Activated CD4-positive, alpha-beta T cell treated with anti-CD3 and anti-CD28 coated beads, Interleukin-2, amount 10 ng/mL, durations not matched to agents 7 days and 5 days (primary cell): ENCODE measurements at regions not wholly inside any gene's neighbourhood (a gene's known extent, or its start where the extent isn't known, plus 50 kb on each side); places are given as distances from the start of the nearest gene placed in this dataset.
"Not testable (repeated sequence)": the region's sequence is repeated elsewhere in the genome, so short reads cannot be mapped to it uniquely, and the experiment has no call there.

ENCODE experiments used
- CTCF ChIA-PET: fragments of 350-600 bp; sonication (Branson Sonifier 250); formaldehyde crosslinking; loops from one replicate; lab custom pipeline; 2021; ENCODE audit warnings: antibody characterized with exemption; lab: Charles Lee
- POLR2A ChIA-PET: fragments of 350-600 bp; sonication (Branson Sonifier 250); formaldehyde crosslinking; loops from one replicate; lab custom pipeline; 2021; ENCODE audit warnings: antibody characterized with exemption; lab: Charles Lee
- DNase-seq: peaks from one replicate; pipeline ENCODE4 v3.0.0-alpha.2; 2020
- H3K27ac Mint-ChIP-seq: one replicate; pipeline ENCODE4 v1.8.0; 2021; ENCODE audit warnings: mild to moderate bottlenecking, moderate library complexity, mixed read lengths
- H3K27me3 Mint-ChIP-seq: one replicate; pipeline ENCODE4 v1.8.0; 2021; ENCODE audit warnings: mixed read lengths
- H3K36me3 Mint-ChIP-seq: one replicate; pipeline ENCODE4 v1.8.0; 2021; ENCODE audit warnings: low read depth, mixed read lengths
- H3K4me1 Mint-ChIP-seq: one replicate; pipeline ENCODE4 v1.8.0; 2021; ENCODE audit warnings: mixed read lengths
- H3K4me3 Mint-ChIP-seq: one replicate; pipeline ENCODE4 v1.8.0; 2021; ENCODE audit warnings: mild to moderate bottlenecking, moderate library complexity, mixed read lengths
- H3K9me3 Mint-ChIP-seq: one replicate; pipeline ENCODE4 v1.8.0; 2021; ENCODE audit warnings: mixed read lengths

- H3K27ac Mint-ChIP-seq = no peak overlapping the region
- H3K4me1 Mint-ChIP-seq = no peaks in the 10 kb centered on the region
- no peaks in the 10 kb centered on the region for H3K9me3 Mint-ChIP-seq
- H3K4me3 Mint-ChIP-seq = no peak overlapping the region
- POLR2A ChIA-PET = no interaction called here
- H3K27me3 Mint-ChIP-seq = peaks cover 13% of the 10 kb centered on the region
- H3K36me3 Mint-ChIP-seq = no peaks in the 10 kb centered on the region
- no peak for DNase-seq
- CTCF ChIA-PET = no interaction called here
These were observed 78.9 kb upstream of the ADRB2 start for GRCh38 chr5:148747536-148747906.

DNA sequence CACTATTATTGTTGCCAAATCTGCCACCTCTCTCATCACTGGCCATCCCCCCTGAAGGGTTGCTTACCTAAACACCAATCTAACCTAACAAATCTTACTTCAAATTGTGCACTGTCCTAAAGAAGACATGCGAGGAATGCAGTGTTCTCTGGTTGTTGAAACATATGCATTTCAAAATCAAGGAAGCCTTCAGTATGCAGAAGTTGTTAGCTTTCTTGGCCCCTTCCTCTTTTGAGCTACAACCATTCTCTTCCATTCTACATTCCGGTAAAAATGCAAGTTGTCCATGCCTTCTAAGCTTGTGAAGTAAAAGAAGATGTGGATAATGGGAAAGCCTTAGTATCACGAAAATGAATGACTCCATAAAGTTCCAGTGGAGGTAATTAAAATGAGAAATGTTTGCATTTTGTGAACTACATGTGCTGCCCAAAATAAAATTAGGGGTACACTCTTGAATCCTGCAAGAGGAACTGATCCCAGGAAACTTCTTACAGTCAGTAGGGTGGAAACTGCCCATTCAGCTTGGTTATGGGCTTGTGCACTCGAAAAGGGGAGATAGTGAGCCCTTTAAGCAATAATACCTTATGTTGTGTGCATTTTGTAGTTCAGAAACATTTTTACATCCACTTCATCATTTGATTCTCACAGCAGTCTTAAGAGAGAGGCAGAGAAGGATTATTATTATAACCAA is 77.6 kb upstream of the ADRB2 start:
- POLR2A ChIA-PET = no interaction called here
- no peak overlapping the region for H3K27ac Mint-ChIP-seq
- no peaks in the 10 kb centered on the region for H3K36me3 Mint-ChIP-seq
- H3K27me3 Mint-ChIP-seq = peaks cover 16% of the 10 kb centered on the region
- no peak overlapping the region for H3K4me3 Mint-ChIP-seq
- no peaks in the 10 kb centered on the region for H3K4me1 Mint-ChIP-seq
- CTCF ChIA-PET = interaction anchor here (1.1 kb wide), 1 partner anchor 8 kb away, joined by 3 read pairs; no protein-coding TSS in a partner anchor
- no peak for DNase-seq
- peaks cover 4% of the 10 kb centered on the region for H3K9me3 Mint-ChIP-seq

- DNase-seq = no peak
- no peaks in the 10 kb centered on the region for H3K36me3 Mint-ChIP-seq
- no peak overlapping the region for H3K4me3 Mint-ChIP-seq
- peaks cover 4% of the 10 kb centered on the region for H3K9me3 Mint-ChIP-seq
- peaks cover 13% of the 10 kb centered on the region for H3K27me3 Mint-ChIP-seq
- H3K4me1 Mint-ChIP-seq = no peaks in the 10 kb centered on the region
- ChIA-PET CTCF (interaction anchor here (0.9 kb wide), 1 partner anchor 296 kb away, joined by 3 read pairs; no protein-coding TSS in a partner anchor), POLR2A (no interaction called here)
- H3K27ac Mint-ChIP-seq = no peak overlapping the region
These were observed 75.8 kb upstream of the ADRB2 start for GRCh38 chr5:148750614-148751013.

DNA sequence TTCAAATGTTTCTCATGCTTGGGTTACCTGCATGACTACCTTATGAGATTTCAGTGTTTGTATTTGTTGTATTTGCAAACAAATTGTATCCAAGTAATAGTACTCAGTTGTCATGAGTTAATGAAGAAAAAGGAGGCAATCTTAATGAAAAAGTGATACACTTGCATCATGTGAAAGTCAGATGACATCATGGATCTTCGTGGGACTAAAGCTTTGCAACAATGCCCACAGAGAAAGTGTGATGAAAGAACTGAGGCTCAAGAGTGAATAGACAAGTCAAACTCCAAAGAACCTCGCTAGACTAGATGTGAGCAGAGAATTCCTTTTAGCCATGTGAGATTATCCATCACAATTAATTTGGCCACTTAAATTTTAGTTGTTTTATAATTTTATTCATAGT is 75.4 kb upstream of the ADRB2 start:
- Mint-ChIP-seq H3K4me1 (no peaks in the 10 kb centered on the region), H3K36me3 (no peaks in the 10 kb centered on the region), H3K9me3 (peaks cover 4% of the 10 kb centered on the region), H3K27me3 (peaks cover 14% of the 10 kb centered on the region), H3K4me3 (no peak overlapping the region), H3K27ac (no peak overlapping the region)
- POLR2A ChIA-PET = no interaction called here
- CTCF ChIA-PET = interaction anchor here (0.9 kb wide), 1 partner anchor 296 kb away, joined by 3 read pairs; no protein-coding TSS in a partner anchor
- DNase-seq = no peak

- H3K27ac Mint-ChIP-seq, DNase-seq, H3K4me3 Mint-ChIP-seq, POLR2A ChIA-PET, CTCF ChIA-PET, H3K4me1 Mint-ChIP-seq, H3K36me3 Mint-ChIP-seq, H3K9me3 Mint-ChIP-seq: not testable (repeated sequence)
- H3K27me3 Mint-ChIP-seq = peaks cover 21% of the 10 kb centered on the region
These were observed 74.0 kb upstream of the ADRB2 start for GRCh38 chr5:148752375-148752774.

DNA sequence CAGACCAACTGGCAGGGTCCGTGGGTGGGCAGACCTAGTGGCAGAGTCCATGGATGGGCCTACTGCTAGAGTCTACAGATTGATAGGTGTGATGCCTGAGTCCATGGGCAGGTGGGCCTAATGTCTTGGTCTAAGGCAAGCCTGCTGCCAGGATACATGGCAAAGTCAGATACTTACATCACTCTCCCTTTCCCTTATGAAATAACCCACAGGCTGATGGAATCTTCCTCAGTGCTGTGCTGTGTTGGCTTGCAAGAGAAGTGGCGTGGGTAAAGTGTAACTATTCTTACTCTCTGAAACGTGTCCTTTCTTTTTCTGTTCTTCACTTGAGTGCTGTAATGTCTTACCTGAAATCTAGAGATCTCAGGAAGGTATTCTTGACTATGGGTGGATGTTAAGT is 67.3 kb upstream of the ADRB2 start:
- H3K27me3 Mint-ChIP-seq = peaks cover 27% of the 10 kb centered on the region

GRCh38 chr5:148760945-148761638 is 65.3 kb upstream of the ADRB2 start:
- ChIA-PET CTCF (interaction anchor here (0.5 kb wide), 1 partner anchor 14 kb away, joined by 3 read pairs; no protein-coding TSS in a partner anchor), POLR2A (no interaction called here)
- H3K4me1 Mint-ChIP-seq = peaks cover 5% of the 10 kb centered on the region
- no peaks in the 10 kb centered on the region for H3K9me3 Mint-ChIP-seq
- DNase-seq = no peak
- H3K27ac Mint-ChIP-seq = no peak overlapping the region
- no peak overlapping the region for H3K4me3 Mint-ChIP-seq
- H3K27me3 Mint-ChIP-seq = peaks cover 33% of the 10 kb centered on the region
- H3K36me3 Mint-ChIP-seq = no peaks in the 10 kb centered on the region

More for the DNA sequence above, 67.3 kb upstream of the ADRB2 start:
- Mint-ChIP-seq H3K9me3 (no peaks in the 10 kb centered on the region), H3K4me1 (peaks cover 5% of the 10 kb centered on the region), H3K27ac (no peak overlapping the region), H3K36me3 (no peaks in the 10 kb centered on the region), H3K4me3 (no peak overlapping the region)
- no peak for DNase-seq
- ChIA-PET CTCF (no interaction called here), POLR2A (no interaction called here)

GRCh38 chr5:148763996-148764395 is 62.4 kb upstream of the ADRB2 start:
- H3K27me3 Mint-ChIP-seq = peaks cover 38% of the 10 kb centered on the region
- no peak overlapping the region for H3K27ac Mint-ChIP-seq
- peaks cover 5% of the 10 kb centered on the region for H3K4me1 Mint-ChIP-seq
- H3K4me3 Mint-ChIP-seq = no peak overlapping the region
- DNase-seq = no peak
- no peaks in the 10 kb centered on the region for H3K36me3 Mint-ChIP-seq
- ChIA-PET POLR2A (no interaction called here), CTCF (no interaction called here)
- H3K9me3 Mint-ChIP-seq = no peaks in the 10 kb centered on the region

- no peak overlapping the region for H3K27ac Mint-ChIP-seq
These were observed 61.4 kb upstream of the ADRB2 start for GRCh38 chr5:148765061-148765460.

DNA sequence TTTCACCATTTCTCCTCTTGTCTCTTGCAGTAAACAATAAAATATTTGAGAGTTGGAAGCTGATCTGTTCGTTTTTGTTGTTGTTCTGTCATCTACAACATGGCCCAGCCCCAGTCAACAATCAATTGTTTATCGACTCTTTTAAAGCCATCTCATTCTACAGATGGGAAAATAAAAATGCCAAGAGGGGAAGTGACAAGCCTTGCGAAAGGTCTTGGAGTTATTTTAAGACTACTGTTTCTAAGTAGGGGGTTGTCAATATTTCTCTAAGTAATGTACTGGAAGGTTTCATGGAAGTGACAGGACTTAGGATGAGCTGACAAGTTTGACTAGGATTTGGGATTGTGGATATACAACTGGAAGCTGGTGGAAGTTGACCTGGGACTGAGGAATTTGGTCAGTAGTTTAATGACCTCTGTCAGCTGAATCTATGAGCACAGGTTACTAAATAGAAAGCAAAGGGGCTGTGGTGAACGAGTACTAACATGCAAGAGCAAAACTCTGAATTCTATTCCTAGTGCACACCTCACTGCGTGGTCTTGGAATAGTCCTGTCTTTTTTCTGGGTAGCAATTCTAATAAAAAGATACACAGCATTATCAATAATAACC is 57.5 kb upstream of the ADRB2 start:
- no peaks in the 10 kb centered on the region for H3K36me3 Mint-ChIP-seq
- H3K9me3 Mint-ChIP-seq = no peaks in the 10 kb centered on the region
- no peak for DNase-seq
- POLR2A ChIA-PET = no interaction called here
- CTCF ChIA-PET = interaction anchor here (0.7 kb wide), 1 partner anchor 91 kb away, joined by 3 read pairs; no protein-coding TSS in a partner anchor
- H3K27ac Mint-ChIP-seq = no peak overlapping the region
- no peaks in the 10 kb centered on the region for H3K4me1 Mint-ChIP-seq
- H3K27me3 Mint-ChIP-seq = peaks cover 45% of the 10 kb centered on the region
- H3K4me3 Mint-ChIP-seq = no peak overlapping the region

More at GRCh38 chr5:148765061-148765460, 61.4 kb upstream of the ADRB2 start:
- Mint-ChIP-seq H3K36me3 (no peaks in the 10 kb centered on the region), H3K4me1 (peaks cover 5% of the 10 kb centered on the region), H3K9me3 (no peaks in the 10 kb centered on the region), H3K27me3 (peaks cover 36% of the 10 kb centered on the region), H3K4me3 (no peak overlapping the region)
- CTCF ChIA-PET = no interaction called here
- DNase-seq = no peak
- POLR2A ChIA-PET = no interaction called here

GRCh38 chr5:148769941-148770340 is 56.5 kb upstream of the ADRB2 start:
- ChIA-PET POLR2A (no interaction called here), CTCF (no interaction called here)
- no peak for DNase-seq
- Mint-ChIP-seq H3K36me3 (no peaks in the 10 kb centered on the region), H3K9me3 (no peaks in the 10 kb centered on the region), H3K4me3 (no peak overlapping the region), H3K27ac (no peak overlapping the region), H3K4me1 (no peaks in the 10 kb centered on the region), H3K27me3 (peaks cover 39% of the 10 kb centered on the region)

GRCh38 chr5:148774313-148774712 is 52.1 kb upstream of the ADRB2 start:
- Mint-ChIP-seq H3K4me1 (no peaks in the 10 kb centered on the region), H3K4me3 (no peak overlapping the region), H3K36me3 (no peaks in the 10 kb centered on the region), H3K27me3 (peaks cover 15% of the 10 kb centered on the region), H3K9me3 (no peaks in the 10 kb centered on the region), H3K27ac (no peak overlapping the region)
- POLR2A ChIA-PET = no interaction called here
- DNase-seq = no peak
- CTCF ChIA-PET = interaction anchor here (0.6 to 0.7 kb wide), 3 partner anchors 33 to 605 kb away, joined by 3 read pairs; no protein-coding TSS in a partner anchor

DNA sequence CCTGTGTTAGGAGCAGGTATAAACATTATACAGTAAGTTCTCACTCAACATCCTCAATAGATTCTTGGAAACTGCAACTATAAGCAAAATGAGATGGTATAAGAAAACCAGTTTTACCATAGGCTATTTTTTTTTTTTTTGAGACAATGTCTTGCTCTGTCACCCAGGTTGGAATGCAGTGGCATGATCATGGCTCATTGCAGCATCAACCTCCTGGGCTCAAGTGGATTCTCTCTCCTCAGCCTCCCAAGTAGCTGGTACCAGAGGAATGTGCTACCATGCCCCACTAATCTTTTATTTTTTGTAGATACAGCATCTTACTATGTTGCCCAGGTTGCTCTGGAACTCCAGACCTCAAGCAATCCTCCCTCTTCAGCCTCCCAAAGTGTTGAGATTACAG is 50.1 kb upstream of the ADRB2 start:
- ChIA-PET POLR2A (no interaction called here), CTCF (interaction anchor here (0.6 to 1.7 kb wide), 2 partner anchors 13 to 193 kb away, joined by 3 to 4 read pairs; no protein-coding TSS in a partner anchor)
- DNase-seq = no peak
- peaks cover 15% of the 10 kb centered on the region for H3K27me3 Mint-ChIP-seq
- H3K9me3 Mint-ChIP-seq = no peaks in the 10 kb centered on the region
- no peak overlapping the region for H3K4me3 Mint-ChIP-seq
- no peaks in the 10 kb centered on the region for H3K4me1 Mint-ChIP-seq
- H3K27ac Mint-ChIP-seq = no peak overlapping the region
- H3K36me3 Mint-ChIP-seq = no peaks in the 10 kb centered on the region
